ENCODE measurements at regions not wholly inside any gene's neighbourhood (a gene's known extent, or its start where the extent isn't known, plus 50 kb on each side); places are given as distances from the start of the nearest gene placed in this dataset.

DNA sequence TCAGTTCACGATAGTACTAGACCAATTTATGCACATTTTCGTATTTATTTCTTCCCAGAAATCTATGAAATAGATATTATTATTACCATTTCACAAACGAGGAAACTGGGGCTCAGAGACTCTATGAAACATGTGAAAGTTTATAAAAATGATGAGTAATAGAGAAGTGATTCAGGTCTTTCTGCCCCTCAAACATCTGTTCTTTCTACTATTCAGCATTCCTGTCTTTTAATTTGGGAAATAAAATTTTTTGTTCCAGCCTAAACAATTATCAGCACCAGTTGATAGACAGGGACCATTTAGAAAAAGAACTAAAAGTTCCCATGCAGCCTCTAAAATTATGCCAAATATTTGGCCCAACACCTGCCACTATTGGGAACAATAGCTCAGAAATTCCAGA lies 585.1 kb downstream of the PTPRC start:
- intact Hi-C loops (cut with micrococcal nuclease), result no loop called here

DNA sequence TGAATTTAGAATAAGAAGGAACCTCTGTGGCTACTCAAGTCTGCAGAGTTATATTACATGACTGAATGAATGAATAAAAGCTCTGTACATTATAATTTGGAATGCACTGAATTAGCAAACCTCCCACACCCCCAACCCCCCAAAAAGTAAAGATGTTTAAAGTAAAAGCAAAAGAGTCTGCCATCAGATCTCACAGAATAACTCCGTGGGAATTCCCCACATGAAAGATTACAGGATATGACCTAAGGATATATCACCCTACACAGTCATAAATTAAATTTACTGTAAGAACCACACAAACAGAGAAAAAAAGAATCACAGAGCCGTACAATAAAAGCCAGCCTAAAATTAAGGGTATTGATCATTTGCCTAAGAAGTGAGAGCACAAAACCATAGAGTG lies 587.3 kb downstream of the PTPRC start:
- Mint-ChIP-seq H3K27me3 (no peaks in the 10 kb centered on the region), H3K27ac (peak overlapping the region; percentile 86), H3K9me3 (no peaks in the 10 kb centered on the region), H3K4me3 (peak overlapping the region; percentile 20), H3K4me1 (ENCODE audit: low read depth) (peaks cover 25% of the 10 kb centered on the region), H3K36me3 (ENCODE audit: low read depth) (no peaks in the 10 kb centered on the region)
- ATAC-seq (peak; percentile 96), DNase-seq (peak; percentile 48)
- intact Hi-C loops (cut with micrococcal nuclease), result no loop called here
- ChIA-PET CTCF (interaction anchor here (0.8 to 2.0 kb wide), 2 partner anchors 14 to 17 kb away, joined by 3 to 8 read pairs; no protein-coding TSS in a partner anchor), POLR2A (no interaction called here)
- TF ChIP-seq, protein P1, sequence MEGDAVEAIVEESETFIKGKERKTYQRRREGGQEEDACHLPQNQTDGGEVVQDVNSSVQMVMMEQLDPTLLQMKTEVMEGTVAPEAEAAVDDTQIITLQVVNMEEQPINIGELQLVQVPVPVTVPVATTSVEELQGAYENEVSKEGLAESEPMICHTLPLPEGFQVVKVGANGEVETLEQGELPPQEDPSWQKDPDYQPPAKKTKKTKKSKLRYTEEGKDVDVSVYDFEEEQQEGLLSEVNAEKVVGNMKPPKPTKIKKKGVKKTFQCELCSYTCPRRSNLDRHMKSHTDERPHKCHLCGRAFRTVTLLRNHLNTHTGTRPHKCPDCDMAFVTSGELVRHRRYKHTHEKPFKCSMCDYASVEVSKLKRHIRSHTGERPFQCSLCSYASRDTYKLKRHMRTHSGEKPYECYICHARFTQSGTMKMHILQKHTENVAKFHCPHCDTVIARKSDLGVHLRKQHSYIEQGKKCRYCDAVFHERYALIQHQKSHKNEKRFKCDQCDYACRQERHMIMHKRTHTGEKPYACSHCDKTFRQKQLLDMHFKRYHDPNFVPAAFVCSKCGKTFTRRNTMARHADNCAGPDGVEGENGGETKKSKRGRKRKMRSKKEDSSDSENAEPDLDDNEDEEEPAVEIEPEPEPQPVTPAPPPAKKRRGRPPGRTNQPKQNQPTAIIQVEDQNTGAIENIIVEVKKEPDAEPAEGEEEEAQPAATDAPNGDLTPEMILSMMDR (IDR thresholded peaks at IDR 0.05), result no peak

More for the DNA sequence above, 585.1 kb downstream of the PTPRC start:
- ATAC-seq (no peak), DNase-seq (no peak)
- Mint-ChIP-seq H3K27me3 (no peaks in the 10 kb centered on the region), H3K4me1 (ENCODE audit: low read depth) (peaks cover 25% of the 10 kb centered on the region), H3K9me3 (no peaks in the 10 kb centered on the region), H3K4me3 (no peak overlapping the region), H3K36me3 (ENCODE audit: low read depth) (no peaks in the 10 kb centered on the region), H3K27ac (no peak overlapping the region)
- TF ChIP-seq, protein P1 (IDR thresholded peaks at IDR 0.05), result no peak
- ChIA-PET POLR2A (no interaction called here), CTCF (no interaction called here)

DNA sequence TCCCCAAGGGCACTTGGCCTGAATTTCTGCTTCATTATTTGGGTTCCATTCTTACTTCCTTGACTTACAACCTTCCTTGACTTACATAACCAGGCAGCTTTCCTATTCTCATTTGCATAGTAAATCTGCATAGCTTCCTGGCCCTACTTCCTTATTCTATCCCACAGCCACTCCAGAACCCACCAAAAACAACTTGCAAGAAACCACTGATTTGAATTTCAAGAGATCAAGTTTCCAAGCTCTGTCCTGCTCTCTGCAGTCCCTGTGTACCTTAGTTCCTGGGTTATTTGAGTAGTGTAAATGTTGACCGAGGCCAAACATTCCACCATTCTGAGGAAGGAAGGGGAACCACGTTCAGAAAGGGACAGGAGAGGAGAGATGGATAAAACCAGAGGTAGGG lies 603.3 kb downstream of the PTPRC start:
- Mint-ChIP-seq H3K27me3 (peaks cover 2% of the 10 kb centered on the region), H3K4me3 (no peak overlapping the region), H3K27ac (no peak overlapping the region), H3K36me3 (ENCODE audit: low read depth) (no peaks in the 10 kb centered on the region), H3K4me1 (ENCODE audit: low read depth) (peaks cover 4% of the 10 kb centered on the region), H3K9me3 (no peaks in the 10 kb centered on the region)
- intact Hi-C loops (cut with micrococcal nuclease), result loop anchor here (10.0 kb wide), 1 partner anchor 467 kb away; no protein-coding TSS in a partner anchor
- DNase-seq (no peak), ATAC-seq (no peak)
- ChIA-PET POLR2A (interaction anchor here (0.9 kb wide), 1 partner anchor 26 kb away, joined by 3 read pairs; no protein-coding TSS in a partner anchor), CTCF (interaction anchor here (0.8 to 3.6 kb wide), 13 partner anchors 7 to 299 kb away, joined by 3 to 17 read pairs (median 6); no protein-coding TSS in a partner anchor)
- TF ChIP-seq, protein P1 (IDR thresholded peaks at IDR 0.05), result no peak

DNA sequence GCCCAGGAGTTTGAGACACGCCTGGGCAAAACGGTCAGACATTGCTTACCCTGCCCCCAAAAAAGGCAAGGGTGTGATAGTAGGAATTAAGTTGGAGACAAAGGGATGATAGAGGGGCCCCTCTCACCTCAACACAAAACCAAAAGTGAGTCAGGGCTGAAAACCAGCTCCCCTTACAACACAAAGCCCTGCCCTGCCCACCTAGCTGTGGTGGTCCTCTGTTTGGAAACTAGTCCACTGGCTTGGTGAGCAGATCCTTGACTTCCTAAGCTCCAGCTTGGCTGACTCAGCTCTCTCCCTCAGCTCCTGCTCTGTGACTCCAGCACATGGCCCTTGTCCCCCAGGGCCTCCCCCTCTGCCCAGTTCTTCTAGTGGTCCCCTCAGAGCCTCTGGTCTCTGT lies 603.8 kb downstream of the PTPRC start:
- intact Hi-C loops (cut with micrococcal nuclease), result loop anchor here (10.0 kb wide), 1 partner anchor 468 kb away; no protein-coding TSS in a partner anchor
- no peak overlapping the region for H3K27ac Mint-ChIP-seq
- DNase-seq (no peak), ATAC-seq (no peak)
- no peaks in the 10 kb centered on the region for H3K36me3 Mint-ChIP-seq (ENCODE audit: low read depth)
- no peak overlapping the region for H3K4me3 Mint-ChIP-seq
- CTCF ChIA-PET, result interaction anchor here (0.8 to 3.6 kb wide), 22 partner anchors 8 to 483 kb away, joined by 3 to 17 read pairs (median 4); no protein-coding TSS in a partner anchor
- POLR2A ChIA-PET, result interaction anchor here (0.9 kb wide), 1 partner anchor 26 kb away, joined by 3 read pairs; no protein-coding TSS in a partner anchor
- H3K9me3 Mint-ChIP-seq, result no peaks in the 10 kb centered on the region
- H3K27me3 Mint-ChIP-seq, result peaks cover 2% of the 10 kb centered on the region
- TF ChIP-seq, protein P1 (IDR thresholded peaks at IDR 0.05), result no peak
- peaks cover 4% of the 10 kb centered on the region for H3K4me1 Mint-ChIP-seq (ENCODE audit: low read depth)

DNA sequence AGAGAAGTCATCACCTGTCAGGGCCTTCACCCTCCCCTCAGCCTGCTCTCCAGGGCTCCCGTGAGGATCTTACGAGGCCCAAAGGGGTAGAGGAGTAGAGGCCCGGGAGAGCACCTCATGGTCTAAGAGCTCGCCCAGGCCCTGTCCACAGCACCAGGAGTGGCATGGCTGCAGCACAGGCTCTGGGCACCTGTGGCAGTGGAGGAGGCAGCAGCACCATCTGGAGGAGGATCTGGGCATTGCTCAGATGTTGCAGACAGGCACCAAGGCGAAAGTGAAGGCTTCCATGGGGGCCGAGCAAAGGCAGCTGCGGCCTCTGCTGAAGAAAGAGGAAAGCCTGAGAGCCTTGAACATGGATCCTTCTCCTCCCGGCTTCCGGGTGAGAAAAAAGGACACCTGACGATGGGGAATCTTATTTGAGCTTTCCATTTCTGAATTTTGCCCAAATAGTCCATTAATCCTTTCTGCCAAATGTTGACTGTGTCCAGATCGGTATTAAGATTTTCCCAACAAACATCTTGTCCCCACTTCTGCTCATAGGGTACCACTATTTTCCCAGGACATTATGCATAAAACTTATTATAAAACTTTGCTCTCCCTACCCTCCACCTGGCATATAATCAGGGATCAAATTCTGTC lies 604.7 kb downstream of the PTPRC start:
- no peaks in the 10 kb centered on the region for H3K36me3 Mint-ChIP-seq (ENCODE audit: low read depth)
- TF ChIP-seq, protein P1 (IDR thresholded peaks at IDR 0.05), result peak; percentile 83
- peak; percentile 100 for ATAC-seq
- H3K4me1 Mint-ChIP-seq (ENCODE audit: low read depth), result peaks cover 4% of the 10 kb centered on the region
- no peak overlapping the region for H3K4me3 Mint-ChIP-seq
- CTCF ChIA-PET, result interaction anchor here (0.5 to 3.6 kb wide), 36 partner anchors 9 to 484 kb away, joined by 3 to 17 read pairs (median 3); no protein-coding TSS in a partner anchor
- intact Hi-C loops (cut with micrococcal nuclease), result loop anchor here (10.0 kb wide), 1 partner anchor 469 kb away; no protein-coding TSS in a partner anchor
- H3K27me3 Mint-ChIP-seq, result peaks cover 4% of the 10 kb centered on the region
- DNase-seq, result peak; percentile 84
- H3K27ac Mint-ChIP-seq, result no peak overlapping the region
- POLR2A ChIA-PET, result no interaction called here
- H3K9me3 Mint-ChIP-seq, result no peaks in the 10 kb centered on the region

Data from activated CD8-positive, alpha-beta T cell treated with anti-CD3 and anti-CD28 coated beads for 36 hours (primary cell).